T-helper 2 cell treated with Interferon-gamma antibody and Interleukin-4, amounts not matched to agents 100 ng/mL and 5 ng/mL, for 36 hours (primary cell): ENCODE measurements at regions not wholly inside any gene's neighbourhood (a gene's known extent, or its start where the extent isn't known, plus 50 kb on each side); places are given as distances from the start of the nearest gene placed in this dataset.

Experiments used
- intact Hi-C: fragments of 100-400 bp; cut with micrococcal nuclease; formaldehyde crosslinking; loops from one replicate; pipeline ENCODE4 v1.15.1; 2023

DNA sequence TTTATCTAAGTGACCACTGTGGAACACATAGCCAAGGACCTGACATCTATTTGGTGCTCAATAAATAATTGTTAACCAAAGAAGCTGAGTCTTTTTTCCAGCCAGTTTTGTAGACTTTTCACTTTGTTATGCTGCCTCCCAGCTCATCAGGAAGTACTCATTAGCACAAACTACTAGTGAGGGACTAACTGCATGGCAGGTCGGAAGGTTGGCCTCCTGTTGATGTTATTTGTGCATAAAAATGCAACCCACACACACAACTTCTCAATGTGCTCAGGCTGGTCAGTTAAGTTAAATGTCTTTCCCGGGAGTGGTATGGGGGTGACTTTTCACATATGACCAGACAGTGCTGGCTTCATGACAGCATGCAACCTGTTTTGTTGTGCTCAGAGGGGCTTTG lies 263.0 kb upstream of the TOPAZ1 start:
- intact Hi-C loops = no loop called here

GRCh38 chr3:43979645-43980044 lies 262.0 kb upstream of the TOPAZ1 start:
- intact Hi-C loops = no loop called here

- intact Hi-C loops = no loop called here
These were observed 246.8 kb upstream of the TOPAZ1 start for GRCh38 chr3:43994657-43995546.

- intact Hi-C loops = no loop called here
These were observed 245.9 kb upstream of the TOPAZ1 start for GRCh38 chr3:43995547-43996378.

- intact Hi-C loops = no loop called here
These were observed 245.0 kb upstream of the TOPAZ1 start for GRCh38 chr3:43996379-43997301.

GRCh38 chr3:43997316-43997715 lies 244.4 kb upstream of the TOPAZ1 start:
- intact Hi-C loops = no loop called here

DNA sequence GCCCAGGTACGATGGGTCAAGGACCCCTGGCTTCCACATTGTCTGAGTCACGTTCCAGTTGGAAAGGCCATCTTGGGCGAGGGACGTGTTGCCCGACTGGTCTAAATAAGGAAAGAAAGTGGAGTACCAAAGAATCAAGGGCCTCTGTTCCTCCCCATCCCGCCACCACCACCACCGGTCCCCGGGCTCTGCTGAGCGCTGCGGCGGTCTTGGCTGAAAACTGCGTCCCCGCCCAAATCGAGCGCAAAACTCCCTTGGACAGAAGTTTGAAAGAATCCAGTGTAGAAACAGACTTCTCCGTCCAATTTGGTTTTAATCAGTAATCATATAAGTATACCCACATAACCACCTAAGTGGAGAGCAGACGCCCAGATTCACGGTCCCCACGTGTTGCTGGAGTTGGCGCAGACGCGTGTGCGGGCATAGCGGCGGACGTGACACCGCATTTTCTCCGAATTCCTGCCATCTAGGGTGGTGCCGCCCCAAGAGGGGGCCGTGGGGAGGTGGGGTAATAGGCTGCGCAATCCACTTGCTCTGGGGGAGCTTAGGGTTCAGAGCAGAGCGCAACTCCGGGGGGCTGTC lies 243.8 kb upstream of the TOPAZ1 start:
- intact Hi-C loops = no loop called here

DNA sequence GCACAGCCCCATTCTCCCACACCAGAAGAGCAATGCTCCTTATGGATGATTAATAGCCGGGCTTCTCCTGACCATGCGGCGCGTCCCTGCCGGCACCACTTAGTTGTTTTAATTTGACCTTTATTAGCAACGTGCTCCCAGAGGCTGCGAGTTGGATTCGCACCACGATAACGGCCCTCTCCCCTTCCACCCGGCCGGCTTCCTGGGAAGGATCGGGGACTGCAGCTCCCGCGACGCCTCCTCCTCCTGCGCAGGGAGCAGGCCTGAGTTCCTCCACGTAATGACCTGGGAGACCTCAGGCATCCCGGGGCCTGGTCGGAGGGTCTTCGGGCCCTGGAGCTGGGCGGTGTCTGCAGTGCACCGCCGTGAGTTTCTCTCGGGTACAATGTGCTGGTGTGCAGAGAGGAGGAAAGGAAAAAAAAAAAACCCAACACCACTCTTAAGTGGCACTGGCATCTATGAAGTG lies 243.3 kb upstream of the TOPAZ1 start:
- intact Hi-C loops = no loop called here

GRCh38 chr3:43998836-43999727 lies 242.6 kb upstream of the TOPAZ1 start:
- intact Hi-C loops = no loop called here

DNA sequence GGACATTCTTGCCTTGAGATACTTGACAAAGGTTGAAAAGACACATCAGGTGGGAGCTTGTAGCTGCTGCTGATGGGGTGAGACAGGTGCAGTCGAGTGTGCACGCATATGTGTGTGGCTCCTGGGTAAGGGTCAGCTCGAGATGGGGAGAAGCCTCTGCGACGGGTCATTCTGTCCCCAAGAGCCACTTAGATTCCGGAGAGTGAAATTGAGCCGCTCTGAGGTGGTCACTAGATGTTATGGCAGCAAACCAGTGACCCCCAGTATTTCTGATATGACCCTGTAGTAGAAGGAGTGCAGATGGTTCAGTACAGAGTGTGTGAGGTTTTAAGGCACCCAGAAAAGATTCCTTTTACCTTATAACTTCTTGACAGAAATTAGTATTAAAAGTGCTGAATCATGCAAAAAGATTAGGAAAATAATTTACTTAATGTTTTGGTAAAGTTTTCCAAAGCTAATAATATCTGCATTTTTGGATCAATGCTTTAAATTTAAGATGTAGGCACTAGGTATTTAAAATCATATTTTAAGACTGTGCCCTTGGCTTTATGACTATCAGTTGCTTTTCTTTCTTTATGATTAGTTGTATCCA lies 241.9 kb upstream of the TOPAZ1 start:
- intact Hi-C loops = no loop called here

DNA sequence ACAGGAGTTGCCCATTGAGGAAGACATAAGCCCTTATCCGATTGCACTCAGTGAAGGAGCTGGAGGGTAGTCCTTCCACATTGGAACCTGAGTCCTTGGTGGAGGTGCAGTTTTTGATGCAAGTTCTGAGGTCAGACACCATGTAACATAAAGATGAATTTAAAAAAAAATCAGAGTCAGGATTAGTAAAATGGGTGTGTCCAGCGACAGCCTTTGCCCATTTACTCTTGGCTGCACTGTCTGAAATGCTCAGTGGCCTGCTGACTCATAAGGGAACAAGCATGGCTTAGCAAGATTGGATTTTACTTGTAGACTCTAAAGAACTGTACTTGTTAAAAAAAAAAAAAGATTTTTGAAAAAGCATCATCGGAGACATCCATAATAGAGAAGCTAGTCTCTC lies 241.1 kb upstream of the TOPAZ1 start:
- intact Hi-C loops = no loop called here

GRCh38 chr3:44001072-44001471 lies 240.6 kb upstream of the TOPAZ1 start:
- intact Hi-C loops = no loop called here

GRCh38 chr3:44003801-44004200 lies 237.9 kb upstream of the TOPAZ1 start:
- intact Hi-C loops = no loop called here

GRCh38 chr3:44011680-44012079 lies 230.0 kb upstream of the TOPAZ1 start:
- intact Hi-C loops = no loop called here

- intact Hi-C loops = no loop called here
These were observed 229.4 kb upstream of the TOPAZ1 start for GRCh38 chr3:44012160-44012899.

- intact Hi-C loops = no loop called here
These were observed 227.7 kb upstream of the TOPAZ1 start for GRCh38 chr3:44013967-44014366.

- intact Hi-C loops = no loop called here
These were observed 226.5 kb upstream of the TOPAZ1 start for GRCh38 chr3:44015170-44015569.

DNA sequence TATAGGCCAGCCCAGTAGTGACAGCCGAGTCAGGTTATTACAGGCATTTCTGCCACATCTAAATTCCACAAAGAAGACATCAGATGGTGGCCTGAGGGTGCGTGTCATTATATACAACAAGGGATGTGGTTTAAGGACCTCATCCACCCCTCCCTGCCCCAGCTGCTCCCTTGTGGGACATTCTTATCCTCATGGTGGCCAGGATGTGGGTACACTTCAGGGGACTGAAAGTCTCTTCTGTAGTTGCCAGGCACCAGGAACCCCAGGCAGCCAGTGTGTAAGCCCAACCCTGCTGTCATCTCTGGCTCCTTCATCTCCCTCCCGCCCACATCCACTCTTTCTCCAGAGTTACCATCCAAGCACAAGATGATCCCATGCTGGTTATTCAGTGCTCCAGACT lies 224.9 kb upstream of the TOPAZ1 start:
- intact Hi-C loops = no loop called here

- intact Hi-C loops = no loop called here
These were observed 222.8 kb upstream of the TOPAZ1 start for GRCh38 chr3:44018926-44019325.
